RWPE2 (cell line): ENCODE measurements at regions not wholly inside any gene's neighbourhood (a gene's known extent, or its start where the extent isn't known, plus 50 kb on each side); places are given as distances from the start of the nearest gene placed in this dataset.

Experiments used
- ATAC-seq: fragments of 200-7000 bp; cut with Tn5 transposase; 3 replicates; pipeline ENCODE4 v1.9.1; 2021; ENCODE audit warnings: low read depth
- DNase-seq: peaks from one replicate; pipeline ENCODE4 v3.0.0-alpha.2; 2020; ENCODE audit warnings: low spot score
- H3K27ac ChIP-seq: fragments of 450-650 bp; 2 replicates; pipeline ENCODE4 v1.5.1; 2017; ENCODE audit warnings: mild to moderate bottlenecking; ENCODE audit not compliant: poor library complexity, severe bottlenecking
- H3K27me3 ChIP-seq: fragments of 250-450 bp; sonication (Bioruptor Pico); 2 replicates; pipeline ENCODE4 v1.5.1; 2021; ENCODE audit warnings: mild to moderate bottlenecking, moderate library complexity; ENCODE audit not compliant: insufficient read depth, poor library complexity, severe bottlenecking
- H3K36me3 ChIP-seq: fragments of 250-450 bp; sonication (Bioruptor Pico); 2 replicates; pipeline ENCODE4 v1.5.1; 2020; ENCODE audit warnings: low read depth, mild to moderate bottlenecking, moderate library complexity
- H3K4me1 ChIP-seq: fragments of 250-450 bp; sonication (Bioruptor Pico); 2 replicates; pipeline ENCODE4 v1.5.1; 2021; ENCODE audit warnings: mild to moderate bottlenecking, moderate library complexity; ENCODE audit not compliant: insufficient read depth, poor library complexity, severe bottlenecking
- H3K4me3 ChIP-seq: fragments of 250-450 bp; sonication (Bioruptor Pico); 2 replicates; pipeline ENCODE4 v1.5.1; 2021; ENCODE audit warnings: mild to moderate bottlenecking, moderate library complexity; ENCODE audit not compliant: severe bottlenecking
- H3K9me3 ChIP-seq: fragments of 250-450 bp; sonication (Bioruptor Pico); 2 replicates; pipeline ENCODE4 v1.5.1; 2021; ENCODE audit warnings: mild to moderate bottlenecking, moderate library complexity; ENCODE audit not compliant: severe bottlenecking
- CTCF ChIP-seq: fragments of 450-650 bp; IDR thresholded peaks from one replicate; pipeline ENCODE4 v1.5.1; 2017; ENCODE audit warnings: mild to moderate bottlenecking, moderate library complexity; ENCODE audit not compliant: poor library complexity, severe bottlenecking

GRCh38 chr6:67244037-67244436, 1391.0 kb upstream of the ADGRB3 start:
- Histone ChIP-seq H3K27ac (no peak overlapping the region), H3K4me1 (no peaks in the 10 kb centered on the region), H3K27me3 (no peaks in the 10 kb centered on the region), H3K4me3 (no peak overlapping the region), H3K9me3 (no peaks in the 10 kb centered on the region), H3K36me3 (no peaks in the 10 kb centered on the region)
- DNase-seq (no peak), ATAC-seq (no peak)
- no peak for TF ChIP-seq CTCF

GRCh38 chr6:67237277-67237676, 1397.8 kb upstream of the ADGRB3 start:
- TF ChIP-seq CTCF, result no peak
- Histone ChIP-seq H3K27ac (no peak overlapping the region), H3K9me3 (no peaks in the 10 kb centered on the region), H3K4me1 (no peaks in the 10 kb centered on the region), H3K4me3 (no peak overlapping the region), H3K27me3 (peaks cover 5% of the 10 kb centered on the region), H3K36me3 (no peaks in the 10 kb centered on the region)
- no peak for DNase-seq
- ATAC-seq, result no peak

- Histone ChIP-seq H3K4me3 (no peak overlapping the region), H3K36me3 (no peaks in the 10 kb centered on the region), H3K4me1 (no peaks in the 10 kb centered on the region), H3K27me3 (peaks cover 5% of the 10 kb centered on the region), H3K27ac (no peak overlapping the region), H3K9me3 (no peaks in the 10 kb centered on the region)
- TF ChIP-seq CTCF, result no peak
- DNase-seq (no peak), ATAC-seq (no peak)
These were observed 1404.0 kb upstream of the ADGRB3 start for GRCh38 chr6:67231092-67231491.

GRCh38 chr6:67224989-67225388, 1410.1 kb upstream of the ADGRB3 start:
- no peaks in the 10 kb centered on the region for H3K4me1 ChIP-seq
- no peak overlapping the region for H3K4me3 ChIP-seq
- no peaks in the 10 kb centered on the region for H3K9me3 ChIP-seq
- DNase-seq, result no peak
- no peaks in the 10 kb centered on the region for H3K36me3 ChIP-seq
- no peaks in the 10 kb centered on the region for H3K27me3 ChIP-seq
- ATAC-seq, result no peak
- no peak overlapping the region for H3K27ac ChIP-seq
- no peak for TF ChIP-seq CTCF

GRCh38 chr6:67221226-67221625, 1413.9 kb upstream of the ADGRB3 start:
- no peak for TF ChIP-seq CTCF
- Histone ChIP-seq H3K4me3 (no peak overlapping the region), H3K4me1 (no peaks in the 10 kb centered on the region), H3K27me3 (no peaks in the 10 kb centered on the region), H3K36me3 (no peaks in the 10 kb centered on the region), H3K9me3 (no peaks in the 10 kb centered on the region), H3K27ac (no peak overlapping the region)
- DNase-seq, result no peak
- ATAC-seq, result no peak
